Esophagus squamous epithelium (tissue), 5 donors: ENCODE measurements at regions not wholly inside any gene's neighbourhood (a gene's known extent, or its start where the extent isn't known, plus 50 kb on each side); places are given as distances from the start of the nearest gene placed in this dataset.

Experiments
- DNase-seq: peaks from one replicate; lab custom pipeline; 2025; lab: John Stamatoyannopoulos, UW
- H3K27ac ChIP-seq, 4 donors: fragments of 200-600 bp; sonication (generic); one replicate each; pipeline ENCODE4 v1.5.1; 2016 to 2019; ENCODE audit warnings: mild to moderate bottlenecking in 1 of 4
- H3K27me3 ChIP-seq, 4 donors: fragments of 200-600 bp; sonication (generic); 1 replicate in 3 of 4; 2 replicates in 1 of 4; pipeline versions ENCODE4 v1.5.1 to v1.6.0; 2017 to 2021; ENCODE audit warnings: antibody characterized with exemption in 1 of 4
- H3K36me3 ChIP-seq, 3 donors: fragments of 200-600 bp; sonication (generic); one replicate each; pipeline ENCODE4 v1.5.1; 2016 to 2019
- H3K4me1 ChIP-seq, 3 donors: fragments of 200-600 bp; sonication (generic); one replicate each; pipeline ENCODE4 v1.5.1; 2017 to 2019
- H3K4me3 ChIP-seq, 4 donors: fragments of 200-600 bp; sonication (generic); 1 replicate in 3 of 4; 2 replicates in 1 of 4; pipeline ENCODE4 v1.5.1; 2016 to 2019; ENCODE audit warnings: mild to moderate bottlenecking in 2 of 4, moderate library complexity in 1 of 4
- H3K9me3 ChIP-seq, 3 donors: fragments of 200-600 bp; sonication (generic); one replicate each; pipeline ENCODE4 v1.5.1; 2016 to 2019
- POLR2A ChIP-seq, 4 donors: fragments of 450-650 bp; IDR thresholded peaks; one replicate each; pipeline ENCODE4 v1.6.1; 2017; ENCODE audit warnings: antibody characterized with exemption in 4 of 4, mild to moderate bottlenecking in 4 of 4, moderate library complexity in 3 of 4
- WGBS, 2 donors: methylation state at CpG; one replicate each; pipeline ENCODE4 v1.1.5; 2018; 5-methylcytosine and 5-hydroxymethylcytosine counted together
- intact Hi-C: fragments of 100-400 bp; cut with DNase I; formaldehyde crosslinking; loops from one replicate; pipeline ENCODE4 v1.15.0; 2022
- TF ChIP-seq, protein P1 (sequence below), 6 experiments: fragments of 450-650 bp in 4 of 6; fragments of 200-600 bp in 2 of 6; sonication (generic) in 2 of 6; IDR thresholded peaks; one replicate each; pipeline ENCODE4 v1.5.1; 2016 to 2019; ENCODE audit warnings: antibody characterized with exemption in 6 of 6, mild to moderate bottlenecking in 4 of 6, moderate library complexity in 4 of 6
- donor health status: DM: yes; HTN: yes; CAD: no.

DNA sequence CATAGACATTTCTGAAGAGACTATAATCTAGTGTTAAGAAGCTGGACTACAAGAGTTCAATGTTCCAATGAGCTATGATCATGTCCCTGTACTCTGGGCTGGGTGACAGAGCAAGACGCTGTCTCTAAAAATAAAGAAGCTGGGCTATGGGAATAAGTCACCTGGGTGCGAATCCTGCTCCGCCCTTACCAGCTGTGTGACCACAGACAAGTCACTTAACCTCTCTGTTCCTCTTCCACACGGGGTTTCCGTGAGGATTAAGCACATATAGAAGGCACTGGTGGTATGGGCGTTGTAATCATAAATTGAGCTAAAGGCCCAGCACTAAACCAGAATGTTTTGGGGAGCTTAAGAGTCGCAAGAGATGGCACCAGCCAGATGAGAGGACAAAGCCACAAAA, 178.5 kb downstream of the HAUS1 start:
- Histone ChIP-seq H3K9me3 (no peaks in the 10 kb centered on the region), H3K36me3 (no peaks in the 10 kb centered on the region), H3K4me3 (no peak overlapping the region), H3K27ac (no peak overlapping the region), H3K4me1 (peaks cover 0 to 7% (median 0%) of the 10 kb centered on the region in 3 donors), H3K27me3 (no peaks in the 10 kb centered on the region)
- no peak for DNase-seq
- TF ChIP-seq, protein P1, sequence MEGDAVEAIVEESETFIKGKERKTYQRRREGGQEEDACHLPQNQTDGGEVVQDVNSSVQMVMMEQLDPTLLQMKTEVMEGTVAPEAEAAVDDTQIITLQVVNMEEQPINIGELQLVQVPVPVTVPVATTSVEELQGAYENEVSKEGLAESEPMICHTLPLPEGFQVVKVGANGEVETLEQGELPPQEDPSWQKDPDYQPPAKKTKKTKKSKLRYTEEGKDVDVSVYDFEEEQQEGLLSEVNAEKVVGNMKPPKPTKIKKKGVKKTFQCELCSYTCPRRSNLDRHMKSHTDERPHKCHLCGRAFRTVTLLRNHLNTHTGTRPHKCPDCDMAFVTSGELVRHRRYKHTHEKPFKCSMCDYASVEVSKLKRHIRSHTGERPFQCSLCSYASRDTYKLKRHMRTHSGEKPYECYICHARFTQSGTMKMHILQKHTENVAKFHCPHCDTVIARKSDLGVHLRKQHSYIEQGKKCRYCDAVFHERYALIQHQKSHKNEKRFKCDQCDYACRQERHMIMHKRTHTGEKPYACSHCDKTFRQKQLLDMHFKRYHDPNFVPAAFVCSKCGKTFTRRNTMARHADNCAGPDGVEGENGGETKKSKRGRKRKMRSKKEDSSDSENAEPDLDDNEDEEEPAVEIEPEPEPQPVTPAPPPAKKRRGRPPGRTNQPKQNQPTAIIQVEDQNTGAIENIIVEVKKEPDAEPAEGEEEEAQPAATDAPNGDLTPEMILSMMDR (IDR thresholded peaks at IDR 0.05): no peak
- TF ChIP-seq POLR2A (IDR thresholded peaks at IDR 0.05): no peak
- 90 to 96% methylated on average over 7 of the region's 7 CpGs for WGBS, 2 donors
- intact Hi-C loops: loop anchor here (5.0 to 10.0 kb wide), 2 partner anchors 202 to 375 kb away; partner anchors contain the start of gene LOXHD1

DNA sequence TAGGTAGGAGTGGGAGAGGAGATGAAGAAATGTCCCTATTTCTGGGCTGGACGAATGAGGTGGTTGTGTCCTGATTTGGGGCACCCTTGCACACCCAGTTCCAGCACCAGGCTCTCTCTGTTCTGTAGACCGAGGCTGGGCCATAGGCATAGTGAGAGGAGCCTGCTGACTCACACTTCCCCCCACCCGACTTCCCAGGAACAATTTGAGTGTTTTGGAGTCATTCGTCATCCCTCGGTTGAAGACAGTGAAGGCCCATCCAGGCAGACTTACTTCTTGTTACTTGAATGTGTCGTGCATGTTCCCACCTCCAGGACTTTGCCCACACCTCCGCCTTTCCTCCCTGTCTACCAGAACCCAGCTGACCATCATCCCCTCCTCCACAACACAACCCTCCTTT, 179.1 kb downstream of the HAUS1 start:
- Histone ChIP-seq H3K9me3 (no peaks in the 10 kb centered on the region), H3K36me3 (no peaks in the 10 kb centered on the region), H3K27me3 (no peaks in the 10 kb centered on the region), H3K27ac (no peak overlapping the region), H3K4me1 (peaks cover 0 to 7% (median 0%) of the 10 kb centered on the region in 3 donors), H3K4me3 (no peak overlapping the region)
- 52 to 62% methylated on average over 7 of the region's 7 CpGs for WGBS, 2 donors
- intact Hi-C loops: loop anchor here (5.0 to 10.0 kb wide), 2 partner anchors 202 to 374 kb away; partner anchors contain the start of gene LOXHD1
- DNase-seq: no peak
- TF ChIP-seq POLR2A (IDR thresholded peaks at IDR 0.05): no peak
- TF ChIP-seq, protein P1 (IDR thresholded peaks at IDR 0.05): no peak

DNA sequence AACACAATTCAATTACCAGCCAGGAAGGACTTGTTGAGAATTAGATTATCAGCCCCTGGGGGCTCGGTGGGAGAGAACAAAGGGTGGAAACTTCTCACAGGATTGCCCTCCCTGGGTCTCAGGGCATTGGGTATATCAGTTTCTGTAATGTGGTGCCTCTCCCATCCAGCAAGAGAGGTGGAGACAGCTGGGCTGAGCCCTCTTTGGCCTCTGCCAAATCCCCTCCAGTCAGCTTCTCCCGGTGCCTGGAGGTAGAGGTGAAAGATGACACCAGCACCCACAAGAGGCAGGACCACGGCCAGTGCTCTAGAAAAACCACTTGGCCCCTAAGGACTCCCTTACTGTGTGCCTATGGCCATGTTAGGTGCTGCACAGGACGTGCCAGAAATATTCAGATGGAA, 179.7 kb downstream of the HAUS1 start:
- no peaks in the 10 kb centered on the region for H3K36me3 ChIP-seq
- no peaks in the 10 kb centered on the region for H3K27me3 ChIP-seq
- DNase-seq: no peak
- no peak for TF ChIP-seq POLR2A (IDR thresholded peaks at IDR 0.05)
- TF ChIP-seq, protein P1 (IDR thresholded peaks at IDR 0.05): no peak
- H3K4me3 ChIP-seq: no peak overlapping the region
- intact Hi-C loops: loop anchor here (5.0 to 10.0 kb wide), 2 partner anchors 201 to 373 kb away; partner anchors contain the start of gene LOXHD1
- H3K27ac ChIP-seq: no peak overlapping the region
- peaks cover 0 to 7% (median 0%) of the 10 kb centered on the region in 3 donors for H3K4me1 ChIP-seq
- H3K9me3 ChIP-seq: no peaks in the 10 kb centered on the region
- 14 to 70% methylated on average over 1 to 2 of the region's 4 CpGs for WGBS, 2 donors

DNA sequence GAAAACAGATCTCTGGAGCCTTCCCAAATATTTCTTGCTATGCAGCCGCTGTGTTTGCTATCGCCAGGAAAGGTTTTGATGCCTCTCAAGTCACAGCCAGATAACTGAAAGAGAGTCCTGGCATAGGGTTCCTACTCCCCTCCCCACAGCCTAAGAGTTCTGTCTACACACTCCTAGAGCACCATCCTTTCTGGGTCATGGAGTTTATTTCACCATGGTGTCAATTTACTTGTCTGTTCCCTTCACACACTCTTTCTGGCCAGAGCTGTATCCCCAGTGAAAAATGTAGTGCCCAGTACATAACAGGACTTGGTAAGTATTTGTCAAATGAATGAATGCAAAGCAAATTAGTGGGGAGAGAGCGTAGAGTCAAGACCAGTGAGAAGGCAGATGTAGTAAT, 185.3 kb downstream of the HAUS1 start:
- Histone ChIP-seq H3K27me3 (no peaks in the 10 kb centered on the region), H3K4me1 (peaks cover 0 to 11% (median 0%) of the 10 kb centered on the region in 3 donors), H3K27ac (no peak overlapping the region), H3K4me3 (no peak overlapping the region), H3K36me3 (no peaks in the 10 kb centered on the region), H3K9me3 (no peaks in the 10 kb centered on the region)
- 96 to 100% methylated on average over 2 of the region's 3 CpGs for WGBS, 2 donors
- no peak for DNase-seq
- TF ChIP-seq POLR2A (IDR thresholded peaks at IDR 0.05): no peak
- TF ChIP-seq, protein P1 (IDR thresholded peaks at IDR 0.05): no peak
- intact Hi-C loops: loop anchor here (10.0 kb wide), 1 partner anchor 195 kb away; no protein-coding TSS in a partner anchor

DNA sequence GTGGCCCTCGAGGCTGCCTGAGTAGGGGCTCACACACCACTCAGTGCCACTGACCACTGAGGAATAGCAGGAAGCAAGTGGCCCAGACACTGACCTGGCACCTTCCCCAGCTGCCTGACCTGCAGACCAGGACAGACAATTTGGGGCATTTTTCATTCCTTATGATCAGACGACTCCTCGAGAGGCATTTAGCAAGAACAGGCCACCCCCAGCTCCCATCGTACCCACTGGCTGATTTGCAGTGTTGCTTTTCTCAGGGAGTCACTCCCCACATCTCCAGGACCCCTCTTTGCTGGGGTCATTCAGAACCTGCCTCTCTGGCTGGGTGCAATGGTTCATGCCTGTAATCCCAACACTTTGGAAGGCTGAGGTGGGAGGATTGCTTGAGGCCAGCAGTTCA, 185.7 kb downstream of the HAUS1 start:
- WGBS, 2 donors: 79 to 85% methylated on average over 4 of the region's 4 CpGs
- intact Hi-C loops: loop anchor here (10.0 kb wide), 1 partner anchor 195 kb away; no protein-coding TSS in a partner anchor
- H3K27ac ChIP-seq: no peak overlapping the region

More for the DNA sequence above, 185.7 kb downstream of the HAUS1 start:
- Histone ChIP-seq H3K27me3 (no peaks in the 10 kb centered on the region), H3K4me1 (peaks cover 0 to 13% (median 0%) of the 10 kb centered on the region in 3 donors), H3K36me3 (no peaks in the 10 kb centered on the region), H3K4me3 (no peak overlapping the region), H3K9me3 (no peaks in the 10 kb centered on the region)
- DNase-seq: no peak
- TF ChIP-seq, protein P1 (IDR thresholded peaks at IDR 0.05): no peak
- no peak for TF ChIP-seq POLR2A (IDR thresholded peaks at IDR 0.05)
